PC-3 (cell line): ENCODE measurements at regions not wholly inside any gene's neighbourhood (a gene's known extent, or its start where the extent isn't known, plus 50 kb on each side); places are given as distances from the start of the nearest gene placed in this dataset.
"Not testable (repeated sequence)": the region's sequence is repeated elsewhere in the genome, so short reads cannot be mapped to it uniquely, and the experiment has no call there.

Experiments
- CTCF ChIP-seq: fragments of 300-600 bp; sonication (generic); conservative IDR thresholded peaks from 2 replicates; pipeline ENCODE4 v1.5.1; 2017; ENCODE audit warnings: antibody characterized with exemption, low read depth, mild to moderate bottlenecking, low read length
- EZH2 ChIP-seq: fragments of 300-600 bp; sonication (generic); IDR thresholded peaks from one replicate; pipeline ENCODE4 v1.6.1; 2017; ENCODE audit warnings: antibody characterized with exemption, mild to moderate bottlenecking, low read length; ENCODE audit not compliant: unreplicated experiment

- TF ChIP-seq CTCF, EZH2: not testable (repeated sequence)
These were observed 104.4 kb downstream of the HNMT start for GRCh38 chr2:138068669-138069068.
